Keratinocyte (primary cell): ENCODE measurements at regions not wholly inside any gene's neighbourhood (a gene's known extent, or its start where the extent isn't known, plus 50 kb on each side); places are given as distances from the start of the nearest gene placed in this dataset.

ENCODE experiments used
- DNase-seq: peaks from one replicate; pipeline ENCODE4 v3.0.0-alpha.2; 2011; ENCODE audit warnings: low read depth, missing footprints, low spot score
- FAIRE-seq: peaks from 2 replicates; lab custom pipeline; 2011; peaks lifted over from hg19 to GRCh38; lab: Jason Lieb, UNC
- H2AFZ ChIP-seq: 2 replicates; pipeline ENCODE4 v1.6.0; 2012; ENCODE audit warnings: low read length, control low read depth, inconsistent platforms; ENCODE audit not compliant: control insufficient read depth
- H3K27ac ChIP-seq: 2 replicates; pipeline ENCODE4 v1.5.1; 2011; ENCODE audit warnings: low read length; ENCODE audit not compliant: control insufficient read depth, insufficient read depth
- H3K27me3 ChIP-seq: 3 replicates; pipeline ENCODE4 v1.6.0; 2011; ENCODE audit warnings: low read length; ENCODE audit not compliant: control insufficient read depth, insufficient read depth; ENCODE audit errors: extremely low read depth
- H3K36me3 ChIP-seq, 2 experiments: 2 replicates in 1 of 2; 3 replicates in 1 of 2; pipeline ENCODE4 v1.5.1; 2011; ENCODE audit warnings: low read length in 2 of 2, mild to moderate bottlenecking in 1 of 2; ENCODE audit not compliant: control insufficient read depth in 2 of 2, insufficient read depth in 2 of 2; ENCODE audit errors: extremely low read depth in 1 of 2
- H3K4me1 ChIP-seq: 3 replicates; pipeline ENCODE4 v1.5.1; 2011; ENCODE audit warnings: low read length; ENCODE audit not compliant: control insufficient read depth, insufficient read depth; ENCODE audit errors: extremely low read depth
- H3K4me2 ChIP-seq: 3 replicates; pipeline ENCODE4 v1.6.0; 2011; ENCODE audit warnings: low read depth, low read length; ENCODE audit not compliant: control insufficient read depth, insufficient read depth; ENCODE audit errors: extremely low read depth
- H3K4me3 ChIP-seq, 3 experiments: fragments of 200-600 bp in 1 of 3; sonication (generic) in 1 of 3; 2 replicates in 2 of 3; 3 replicates in 1 of 3; pipeline ENCODE4 v1.5.1; 2011 to 2016; ENCODE audit warnings: low read length in 3 of 3, mild to moderate bottlenecking in 3 of 3, control low read depth in 2 of 3, inconsistent platforms in 1 of 3, low read depth in 1 of 3, mixed read lengths in 1 of 3, mixed run types in 1 of 3, moderate library complexity in 1 of 3; ENCODE audit not compliant: control insufficient read depth in 2 of 3, insufficient read depth in 2 of 3; ENCODE audit errors: extremely low read depth in 1 of 3
- H3K79me2 ChIP-seq: 2 replicates; pipeline ENCODE4 v1.6.0; 2012; ENCODE audit warnings: low read length; ENCODE audit not compliant: control insufficient read depth, insufficient read depth
- H3K9ac ChIP-seq: 3 replicates; pipeline ENCODE4 v1.6.0; 2011; ENCODE audit warnings: low read length; ENCODE audit not compliant: control insufficient read depth, insufficient read depth; ENCODE audit errors: extremely low read depth
- H3K9me1 ChIP-seq: 3 replicates; pipeline ENCODE4 v1.6.0; 2011; ENCODE audit warnings: low read length; ENCODE audit not compliant: control insufficient read depth, insufficient read depth; ENCODE audit errors: extremely low read depth
- H3K9me3 ChIP-seq: 2 replicates; pipeline ENCODE4 v1.5.1; 2012; ENCODE audit warnings: low read depth, low read length; ENCODE audit not compliant: control insufficient read depth
- H4K20me1 ChIP-seq: 3 replicates; pipeline ENCODE4 v1.6.0; 2011; ENCODE audit warnings: low read length; ENCODE audit not compliant: control insufficient read depth, insufficient read depth; ENCODE audit errors: extremely low read depth
- CTCF ChIP-seq, 3 experiments: IDR thresholded peaks in 1 of 3; conservative IDR thresholded peaks in 1 of 3; optimal IDR thresholded peaks in 1 of 3; 2 replicates in 2 of 3; 3 replicates in 1 of 3; pipeline versions ENCODE3 to v1.5.1; 2011; ENCODE audit warnings: low read length in 3 of 3, mild to moderate bottlenecking in 3 of 3, moderate library complexity in 2 of 3, control low read depth in 1 of 3, inconsistent platforms in 1 of 3; ENCODE audit not compliant: insufficient read depth in 2 of 3; ENCODE audit errors: extremely low read depth in 1 of 3
- EZH2 ChIP-seq: IDR thresholded peaks from one replicate; pipeline ENCODE4 v1.6.1; 2012; ENCODE audit warnings: inconsistent platforms, mild to moderate bottlenecking, low read length, moderate library complexity
- dilution Hi-C: fragments of 300-500 bp; cut with MboI; formaldehyde crosslinking; loops from one replicate; pipeline ENCODE4 v1.7.0; 2020; ENCODE audit warnings: low sequenced_read_pairs; ENCODE audit not compliant: extremely low pct_ligation_motif_present

- no peaks in the 10 kb centered on the region for H4K20me1 ChIP-seq
- H2AFZ ChIP-seq = no peak overlapping the region
- DNase-seq = no peak
- no peaks in the 10 kb centered on the region for H3K4me1 ChIP-seq
- FAIRE-seq = no peak
- no peak overlapping the region for H3K27ac ChIP-seq
- no peak overlapping the region for H3K4me2 ChIP-seq
- H3K9me3 ChIP-seq = no peaks in the 10 kb centered on the region
- no peak overlapping the region for H3K9ac ChIP-seq
- no peaks in the 10 kb centered on the region for H3K36me3 ChIP-seq
- H3K79me2 ChIP-seq = no peaks in the 10 kb centered on the region
- H3K4me3 ChIP-seq = no peak overlapping the region
- H3K9me1 ChIP-seq = no peaks in the 10 kb centered on the region
- TF ChIP-seq EZH2 = no peak
- TF ChIP-seq CTCF (optimal IDR thresholded peaks at IDR 0.05 in 1 of 3, IDR thresholded peaks at IDR 0.05 in 1 of 3, conservative IDR thresholded peaks at IDR 0.05 in 1 of 3; ENCODE audit: extremely low read depth in 1 of 3, insufficient read depth in 2 of 3, low read length in 3 of 3) = no peak
- H3K27me3 ChIP-seq = no peaks in the 10 kb centered on the region
- dilution Hi-C loops = no loop called here
Observed at GRCh38 chr6:14472255-14472985, 354.8 kb downstream of the CD83 start.

- Histone ChIP-seq H3K9ac (no peak overlapping the region), H3K9me1 (no peaks in the 10 kb centered on the region), H3K4me2 (no peak overlapping the region), H3K36me3 (no peaks in the 10 kb centered on the region), H3K27ac (no peak overlapping the region), H3K27me3 (no peaks in the 10 kb centered on the region), H3K9me3 (no peaks in the 10 kb centered on the region), H3K4me3 (no peak overlapping the region), H2AFZ (no peak overlapping the region), H3K4me1 (no peaks in the 10 kb centered on the region), H4K20me1 (no peaks in the 10 kb centered on the region), H3K79me2 (no peaks in the 10 kb centered on the region)
- TF ChIP-seq EZH2 = no peak
- TF ChIP-seq CTCF (optimal IDR thresholded peaks at IDR 0.05 in 1 of 3, IDR thresholded peaks at IDR 0.05 in 1 of 3, conservative IDR thresholded peaks at IDR 0.05 in 1 of 3; ENCODE audit: extremely low read depth in 1 of 3, insufficient read depth in 2 of 3, low read length in 3 of 3) = no peak
- FAIRE-seq (no peak), DNase-seq (no peak)
- dilution Hi-C loops = no loop called here
Observed at GRCh38 chr6:14472986-14473337, 355.4 kb downstream of the CD83 start.
